NB4 (cell line): ENCODE measurements at regions not wholly inside any gene's neighbourhood (a gene's known extent, or its start where the extent isn't known, plus 50 kb on each side); places are given as distances from the start of the nearest gene placed in this dataset.

Source experiments
- DNase-seq: peaks from one replicate; pipeline ENCODE4 v3.0.0; 2010; ENCODE audit warnings: low read depth
- H3K4me3 ChIP-seq: one replicate; pipeline ENCODE4 v1.5.1; 2011; ENCODE audit warnings: mild to moderate bottlenecking, low read depth, low read length, moderate library complexity
- MYC ChIP-seq: IDR thresholded peaks from 2 replicates; pipeline ENCODE4 v1.6.1; 2011; ENCODE audit warnings: low read depth, low read length
- POLR2A ChIP-seq: IDR thresholded peaks from 2 replicates; pipeline ENCODE4 v1.6.1; 2011; ENCODE audit warnings: mild to moderate bottlenecking; ENCODE audit not compliant: insufficient read length; ENCODE audit errors: extremely low read depth
- TF ChIP-seq, protein P1 (sequence below): IDR thresholded peaks from 2 replicates; pipeline ENCODE4 v1.6.1; 2011; ENCODE audit warnings: low read depth, low read length
- TF ChIP-seq, protein P2 (sequence below): IDR thresholded peaks from one replicate; pipeline ENCODE4 v1.5.1; 2012; ENCODE audit warnings: low read depth, low read length

DNA sequence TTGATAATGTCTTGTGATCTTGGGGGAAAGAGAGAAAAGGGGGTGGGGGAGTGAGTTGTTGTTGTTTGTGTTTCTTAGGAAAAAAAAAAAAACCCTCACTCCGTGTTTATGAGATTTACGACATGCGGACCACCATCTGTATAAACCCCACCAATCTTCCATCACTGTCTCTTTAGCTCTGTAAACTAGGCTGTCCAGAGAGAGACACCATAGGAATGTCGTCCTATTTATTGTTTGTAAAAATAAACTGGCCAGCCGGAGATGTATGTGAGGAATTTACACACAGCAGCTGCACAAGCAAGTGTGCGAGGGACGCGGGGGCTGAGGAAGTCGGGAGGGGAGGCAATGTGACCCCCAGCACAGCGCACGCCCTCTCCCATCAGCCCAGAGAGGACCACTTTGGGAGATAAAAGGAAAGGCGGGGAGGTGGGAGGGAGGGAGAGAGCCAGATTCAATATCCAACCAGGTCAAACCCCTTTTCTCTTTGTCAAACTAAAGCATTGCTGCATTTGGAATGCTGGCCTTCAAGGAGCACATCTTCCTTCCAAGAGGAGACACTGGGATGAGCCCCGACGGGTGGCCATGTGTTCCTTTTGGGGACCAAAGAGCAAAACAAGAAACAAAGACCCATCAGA is 136.2 kb upstream of the SALL1 start:
- no peak overlapping the region for H3K4me3 ChIP-seq
- no peak for DNase-seq
- TF ChIP-seq MYC (no peak), POLR2A (no peak)
- TF ChIP-seq, protein P1, sequence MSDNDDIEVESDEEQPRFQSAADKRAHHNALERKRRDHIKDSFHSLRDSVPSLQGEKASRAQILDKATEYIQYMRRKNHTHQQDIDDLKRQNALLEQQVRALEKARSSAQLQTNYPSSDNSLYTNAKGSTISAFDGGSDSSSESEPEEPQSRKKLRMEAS: no peak
- TF ChIP-seq, protein P2, sequence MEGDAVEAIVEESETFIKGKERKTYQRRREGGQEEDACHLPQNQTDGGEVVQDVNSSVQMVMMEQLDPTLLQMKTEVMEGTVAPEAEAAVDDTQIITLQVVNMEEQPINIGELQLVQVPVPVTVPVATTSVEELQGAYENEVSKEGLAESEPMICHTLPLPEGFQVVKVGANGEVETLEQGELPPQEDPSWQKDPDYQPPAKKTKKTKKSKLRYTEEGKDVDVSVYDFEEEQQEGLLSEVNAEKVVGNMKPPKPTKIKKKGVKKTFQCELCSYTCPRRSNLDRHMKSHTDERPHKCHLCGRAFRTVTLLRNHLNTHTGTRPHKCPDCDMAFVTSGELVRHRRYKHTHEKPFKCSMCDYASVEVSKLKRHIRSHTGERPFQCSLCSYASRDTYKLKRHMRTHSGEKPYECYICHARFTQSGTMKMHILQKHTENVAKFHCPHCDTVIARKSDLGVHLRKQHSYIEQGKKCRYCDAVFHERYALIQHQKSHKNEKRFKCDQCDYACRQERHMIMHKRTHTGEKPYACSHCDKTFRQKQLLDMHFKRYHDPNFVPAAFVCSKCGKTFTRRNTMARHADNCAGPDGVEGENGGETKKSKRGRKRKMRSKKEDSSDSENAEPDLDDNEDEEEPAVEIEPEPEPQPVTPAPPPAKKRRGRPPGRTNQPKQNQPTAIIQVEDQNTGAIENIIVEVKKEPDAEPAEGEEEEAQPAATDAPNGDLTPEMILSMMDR: no peak

DNA sequence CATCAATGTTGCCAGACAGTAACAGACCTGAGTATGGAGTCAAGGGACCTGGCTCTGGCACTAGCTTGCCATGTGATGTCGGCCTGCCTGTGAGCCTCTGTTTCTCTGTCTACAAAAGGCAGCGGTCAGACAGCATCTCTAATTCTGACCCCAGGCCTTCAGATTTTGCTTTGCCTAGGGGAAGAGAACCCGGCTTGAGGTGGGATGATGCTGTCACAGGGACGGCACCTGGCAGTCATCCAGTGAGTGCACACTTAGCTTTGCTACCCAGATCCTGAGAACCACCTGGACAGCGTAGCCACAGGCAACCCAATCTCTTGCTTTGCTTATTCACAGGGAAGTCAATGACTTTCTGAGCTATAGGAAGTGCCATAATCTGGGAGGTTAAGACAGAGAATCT is 135.2 kb upstream of the SALL1 start:
- H3K4me3 ChIP-seq: no peak overlapping the region
- no peak for DNase-seq
- TF ChIP-seq, protein P2: no peak
- TF ChIP-seq MYC (no peak), POLR2A (no peak)
- TF ChIP-seq, protein P1: no peak

DNA sequence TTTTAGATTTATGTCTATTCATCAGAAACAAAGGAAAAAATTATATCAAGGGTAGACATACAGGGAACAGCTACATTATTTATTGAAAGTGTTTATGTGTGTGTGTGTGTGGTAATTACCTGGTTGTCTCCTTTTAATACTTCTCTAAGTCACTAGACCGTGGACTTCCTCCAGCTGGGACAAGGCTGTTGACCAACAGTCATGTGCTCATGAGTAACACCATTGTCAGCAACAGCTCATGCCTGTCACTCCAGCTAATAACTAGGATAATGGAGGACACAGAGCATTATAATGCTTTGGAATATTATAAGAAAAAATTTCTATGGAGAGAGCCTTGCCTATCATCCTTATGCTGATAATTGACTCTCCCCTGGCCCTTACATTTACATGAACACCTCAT is 125.3 kb upstream of the SALL1 start:
- H3K4me3 ChIP-seq: no peak overlapping the region
- TF ChIP-seq, protein P2: no peak
- TF ChIP-seq, protein P1: no peak
- TF ChIP-seq MYC: no peak
- TF ChIP-seq POLR2A: no peak
- DNase-seq: no peak

DNA sequence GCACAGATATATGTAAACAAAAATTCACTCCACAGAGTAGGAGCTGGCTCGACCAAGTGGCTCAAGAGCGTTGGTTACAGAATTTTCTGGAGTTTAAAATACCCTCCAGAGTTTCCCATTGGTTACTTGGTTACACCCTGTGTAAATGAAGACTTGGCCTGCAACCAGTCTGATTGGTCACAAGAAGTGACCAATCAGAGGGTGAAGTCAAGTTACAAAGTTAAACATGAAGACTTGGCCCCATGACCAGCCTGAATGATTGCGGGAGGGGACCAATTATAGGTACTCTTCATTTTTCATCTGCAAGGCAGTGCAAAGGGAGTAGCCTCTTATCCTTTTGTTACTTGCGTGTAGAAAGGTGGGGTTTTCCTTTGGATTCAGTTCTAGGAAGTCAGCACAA is 121.3 kb upstream of the SALL1 start:
- no peak overlapping the region for H3K4me3 ChIP-seq
- TF ChIP-seq, protein P2: no peak
- no peak for TF ChIP-seq POLR2A
- TF ChIP-seq, protein P1: no peak
- no peak for TF ChIP-seq MYC
- DNase-seq: no peak

DNA sequence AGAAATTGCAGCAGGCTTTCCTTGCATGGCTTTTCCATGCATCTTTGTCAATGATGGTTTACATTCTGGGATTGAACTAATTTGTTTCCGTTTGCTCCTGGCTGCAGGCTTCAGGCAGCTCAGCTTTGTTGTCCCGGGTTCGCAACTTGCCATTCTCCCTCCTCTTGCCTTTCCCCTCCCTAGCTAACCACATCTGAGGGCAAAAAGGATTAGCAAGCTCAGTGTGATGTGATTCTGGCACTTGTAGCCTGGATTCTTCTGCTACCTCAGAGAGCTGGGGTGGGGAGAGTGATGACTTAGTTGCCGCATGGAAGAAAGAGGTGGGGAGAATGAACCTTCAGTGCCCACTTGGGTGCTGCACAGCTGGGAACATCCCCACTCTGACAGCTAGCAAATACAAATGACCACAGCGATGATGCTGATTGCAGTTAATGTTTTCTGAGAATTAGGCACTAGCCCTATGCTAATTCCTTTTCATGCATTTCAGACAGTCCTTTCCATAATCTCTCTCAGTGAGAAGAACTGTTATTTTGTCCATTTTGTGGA is 120.2 kb upstream of the SALL1 start:
- TF ChIP-seq, protein P1: no peak
- no peak for TF ChIP-seq POLR2A
- no peak for TF ChIP-seq MYC
- TF ChIP-seq, protein P2: no peak
- DNase-seq: no peak
- no peak overlapping the region for H3K4me3 ChIP-seq

DNA sequence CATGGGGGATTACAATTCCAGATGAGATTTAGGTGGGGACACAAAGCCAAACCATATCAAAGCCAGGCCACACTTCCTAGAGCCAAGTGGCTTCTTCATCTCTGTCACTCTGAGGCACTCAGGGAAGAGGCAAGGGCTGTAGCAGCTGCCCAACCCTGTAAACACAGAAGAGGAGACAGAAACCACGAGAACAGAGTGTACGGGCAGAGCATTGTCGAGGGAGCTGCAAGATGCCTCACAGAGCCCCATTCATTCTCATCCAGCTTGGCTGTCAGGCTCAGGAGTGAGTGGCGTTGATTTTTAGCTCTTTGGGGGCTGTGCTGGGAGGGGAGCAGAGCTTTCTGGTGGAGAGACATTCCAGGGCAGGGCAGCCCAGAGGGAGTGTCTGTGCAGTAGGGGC is 117.2 kb upstream of the SALL1 start:
- DNase-seq: no peak
- TF ChIP-seq, protein P2: no peak
- TF ChIP-seq POLR2A (no peak), MYC (no peak)
- TF ChIP-seq, protein P1: no peak
- H3K4me3 ChIP-seq: no peak overlapping the region
